ENCODE measurements at regions not wholly inside any gene's neighbourhood (a gene's known extent, or its start where the extent isn't known, plus 50 kb on each side); places are given as distances from the start of the nearest gene placed in this dataset.

DNA sequence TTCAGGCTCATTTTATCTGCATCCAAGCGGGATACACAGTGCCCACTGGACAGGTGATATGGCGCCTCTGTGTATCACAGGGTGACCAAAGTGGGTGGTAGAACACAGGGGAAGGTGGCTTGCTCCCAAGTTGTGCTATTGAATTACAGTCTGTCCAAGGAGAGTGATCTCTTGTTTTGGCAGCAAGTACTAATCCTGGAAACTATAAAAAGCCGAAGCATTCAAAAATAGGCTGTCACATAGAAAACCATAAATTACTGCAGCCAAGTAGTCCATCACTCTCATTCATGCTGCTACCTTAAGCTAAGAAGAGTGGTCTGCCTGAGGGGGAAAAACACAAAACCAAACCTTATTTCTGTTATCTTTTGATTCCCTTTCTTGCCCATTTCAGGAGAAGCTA, 237.1 kb upstream of the POU3F3 start:
- ATAC-seq = no peak
- no TSS peak for BruUV-seq (replicated peaks)
- no peaks in the 10 kb centered on the region for H3K36me3 ChIP-seq (ENCODE audit: control insufficient read depth in 1 of 2, insufficient read depth in 2 of 2, low read length in 2 of 2)
- no peak overlapping the region for H3K4me2 ChIP-seq (ENCODE audit: low read length)
- intact Hi-C loops (cut with micrococcal nuclease) = no loop called here
- no peaks in the 10 kb centered on the region for H3K4me1 ChIP-seq (ENCODE audit: control insufficient read depth in 1 of 2, insufficient read depth in 2 of 2, low read length in 2 of 2)
- CTCF ChIA-PET = no interaction called here
- H3K9me3 ChIP-seq (ENCODE audit: control insufficient read depth in 1 of 2, insufficient read depth in 1 of 2, low read depth in 1 of 2, low read length in 2 of 2) = no peaks in the 10 kb centered on the region
- POLR2A ChIA-PET = no interaction called here
- H3K27me3 ChIP-seq (ENCODE audit: insufficient read depth, low read length) = no peaks in the 10 kb centered on the region
- no peaks in the 10 kb centered on the region for H4K20me1 ChIP-seq (ENCODE audit: insufficient read depth)
- no peak overlapping the region for H3K9ac ChIP-seq (ENCODE audit: low read length)
- TF ChIP-seq, protein P1, sequence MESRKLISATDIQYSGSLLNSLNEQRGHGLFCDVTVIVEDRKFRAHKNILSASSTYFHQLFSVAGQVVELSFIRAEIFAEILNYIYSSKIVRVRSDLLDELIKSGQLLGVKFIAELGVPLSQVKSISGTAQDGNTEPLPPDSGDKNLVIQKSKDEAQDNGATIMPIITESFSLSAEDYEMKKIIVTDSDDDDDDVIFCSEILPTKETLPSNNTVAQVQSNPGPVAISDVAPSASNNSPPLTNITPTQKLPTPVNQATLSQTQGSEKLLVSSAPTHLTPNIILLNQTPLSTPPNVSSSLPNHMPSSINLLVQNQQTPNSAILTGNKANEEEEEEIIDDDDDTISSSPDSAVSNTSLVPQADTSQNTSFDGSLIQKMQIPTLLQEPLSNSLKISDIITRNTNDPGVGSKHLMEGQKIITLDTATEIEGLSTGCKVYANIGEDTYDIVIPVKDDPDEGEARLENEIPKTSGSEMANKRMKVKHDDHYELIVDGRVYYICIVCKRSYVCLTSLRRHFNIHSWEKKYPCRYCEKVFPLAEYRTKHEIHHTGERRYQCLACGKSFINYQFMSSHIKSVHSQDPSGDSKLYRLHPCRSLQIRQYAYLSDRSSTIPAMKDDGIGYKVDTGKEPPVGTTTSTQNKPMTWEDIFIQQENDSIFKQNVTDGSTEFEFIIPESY (IDR thresholded peaks at IDR 0.05; ENCODE audit: extremely low read depth, insufficient replicate concordance, low read length) = no peak
- no peak for TF ChIP-seq ZFX (IDR thresholded peaks at IDR 0.05)
- no peak for TF ChIP-seq TCF7L2 (IDR thresholded peaks at IDR 0.05; ENCODE audit: borderline replicate concordance, extremely low read depth, insufficient read depth, insufficient read length)
- no peak for TF ChIP-seq CEBPB (IDR thresholded peaks at IDR 0.05; ENCODE audit: low read depth)
- no peak for TF ChIP-seq ELF1 (IDR thresholded peaks at IDR 0.05; ENCODE audit: borderline replicate concordance, low read depth)
- TF ChIP-seq FOSL1 (IDR thresholded peaks at IDR 0.05; ENCODE audit: low read depth) = no peak
- TF ChIP-seq, protein P2, sequence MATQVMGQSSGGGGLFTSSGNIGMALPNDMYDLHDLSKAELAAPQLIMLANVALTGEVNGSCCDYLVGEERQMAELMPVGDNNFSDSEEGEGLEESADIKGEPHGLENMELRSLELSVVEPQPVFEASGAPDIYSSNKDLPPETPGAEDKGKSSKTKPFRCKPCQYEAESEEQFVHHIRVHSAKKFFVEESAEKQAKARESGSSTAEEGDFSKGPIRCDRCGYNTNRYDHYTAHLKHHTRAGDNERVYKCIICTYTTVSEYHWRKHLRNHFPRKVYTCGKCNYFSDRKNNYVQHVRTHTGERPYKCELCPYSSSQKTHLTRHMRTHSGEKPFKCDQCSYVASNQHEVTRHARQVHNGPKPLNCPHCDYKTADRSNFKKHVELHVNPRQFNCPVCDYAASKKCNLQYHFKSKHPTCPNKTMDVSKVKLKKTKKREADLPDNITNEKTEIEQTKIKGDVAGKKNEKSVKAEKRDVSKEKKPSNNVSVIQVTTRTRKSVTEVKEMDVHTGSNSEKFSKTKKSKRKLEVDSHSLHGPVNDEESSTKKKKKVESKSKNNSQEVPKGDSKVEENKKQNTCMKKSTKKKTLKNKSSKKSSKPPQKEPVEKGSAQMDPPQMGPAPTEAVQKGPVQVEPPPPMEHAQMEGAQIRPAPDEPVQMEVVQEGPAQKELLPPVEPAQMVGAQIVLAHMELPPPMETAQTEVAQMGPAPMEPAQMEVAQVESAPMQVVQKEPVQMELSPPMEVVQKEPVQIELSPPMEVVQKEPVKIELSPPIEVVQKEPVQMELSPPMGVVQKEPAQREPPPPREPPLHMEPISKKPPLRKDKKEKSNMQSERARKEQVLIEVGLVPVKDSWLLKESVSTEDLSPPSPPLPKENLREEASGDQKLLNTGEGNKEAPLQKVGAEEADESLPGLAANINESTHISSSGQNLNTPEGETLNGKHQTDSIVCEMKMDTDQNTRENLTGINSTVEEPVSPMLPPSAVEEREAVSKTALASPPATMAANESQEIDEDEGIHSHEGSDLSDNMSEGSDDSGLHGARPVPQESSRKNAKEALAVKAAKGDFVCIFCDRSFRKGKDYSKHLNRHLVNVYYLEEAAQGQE (IDR thresholded peaks at IDR 0.05; ENCODE audit: low read depth) = no peak
- TF ChIP-seq POLR2A (IDR thresholded peaks at IDR 0.05; ENCODE audit: borderline replicate concordance, extremely low read depth, insufficient read depth, insufficient read length) = no peak
- TF ChIP-seq, protein P3, sequence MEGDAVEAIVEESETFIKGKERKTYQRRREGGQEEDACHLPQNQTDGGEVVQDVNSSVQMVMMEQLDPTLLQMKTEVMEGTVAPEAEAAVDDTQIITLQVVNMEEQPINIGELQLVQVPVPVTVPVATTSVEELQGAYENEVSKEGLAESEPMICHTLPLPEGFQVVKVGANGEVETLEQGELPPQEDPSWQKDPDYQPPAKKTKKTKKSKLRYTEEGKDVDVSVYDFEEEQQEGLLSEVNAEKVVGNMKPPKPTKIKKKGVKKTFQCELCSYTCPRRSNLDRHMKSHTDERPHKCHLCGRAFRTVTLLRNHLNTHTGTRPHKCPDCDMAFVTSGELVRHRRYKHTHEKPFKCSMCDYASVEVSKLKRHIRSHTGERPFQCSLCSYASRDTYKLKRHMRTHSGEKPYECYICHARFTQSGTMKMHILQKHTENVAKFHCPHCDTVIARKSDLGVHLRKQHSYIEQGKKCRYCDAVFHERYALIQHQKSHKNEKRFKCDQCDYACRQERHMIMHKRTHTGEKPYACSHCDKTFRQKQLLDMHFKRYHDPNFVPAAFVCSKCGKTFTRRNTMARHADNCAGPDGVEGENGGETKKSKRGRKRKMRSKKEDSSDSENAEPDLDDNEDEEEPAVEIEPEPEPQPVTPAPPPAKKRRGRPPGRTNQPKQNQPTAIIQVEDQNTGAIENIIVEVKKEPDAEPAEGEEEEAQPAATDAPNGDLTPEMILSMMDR (IDR thresholded peaks at IDR 0.05 in 2 of 3, conservative IDR thresholded peaks at IDR 0.05 in 1 of 3; ENCODE audit: borderline replicate concordance in 1 of 3, insufficient read depth in 1 of 3, low read depth in 2 of 3, low read length in 2 of 3) = no peak
- TF ChIP-seq EZH2 (IDR thresholded peaks at IDR 0.05) = no peak
- TF ChIP-seq CBX3 (IDR thresholded peaks at IDR 0.05; ENCODE audit: low read depth) = no peak
- TF ChIP-seq, protein P4, sequence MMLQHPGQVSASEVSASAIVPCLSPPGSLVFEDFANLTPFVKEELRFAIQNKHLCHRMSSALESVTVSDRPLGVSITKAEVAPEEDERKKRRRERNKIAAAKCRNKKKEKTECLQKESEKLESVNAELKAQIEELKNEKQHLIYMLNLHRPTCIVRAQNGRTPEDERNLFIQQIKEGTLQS (IDR thresholded peaks at IDR 0.05) = no peak
- TF ChIP-seq SP1 (IDR thresholded peaks at IDR 0.05; ENCODE audit: low read depth) = no peak
- no peak for TF ChIP-seq JUND (IDR thresholded peaks at IDR 0.05)
- TF ChIP-seq YY1 (IDR thresholded peaks at IDR 0.05; ENCODE audit: extremely low read depth, insufficient replicate concordance, low read depth, low read length) = no peak
- TF ChIP-seq EZH2phosphoT487 (IDR thresholded peaks at IDR 0.05; ENCODE audit: borderline replicate concordance) = no peak
- TF ChIP-seq, protein P5, sequence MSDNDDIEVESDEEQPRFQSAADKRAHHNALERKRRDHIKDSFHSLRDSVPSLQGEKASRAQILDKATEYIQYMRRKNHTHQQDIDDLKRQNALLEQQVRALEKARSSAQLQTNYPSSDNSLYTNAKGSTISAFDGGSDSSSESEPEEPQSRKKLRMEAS (IDR thresholded peaks at IDR 0.05) = no peak
- H3K79me2 ChIP-seq (ENCODE audit: insufficient read depth, low read length) = no peaks in the 10 kb centered on the region
- RAD21 ChIA-PET (ENCODE audit: low non-redundant PET in 1 of 2, low total read pairs in 2 of 2, uncharacterized antibody in 2 of 2, unreplicated experiment in 2 of 2) = no interaction called here
- no peak overlapping the region for H3K4me3 ChIP-seq (replicated peaks in 1 of 2; ENCODE audit: low read depth in 1 of 2, low read length in 2 of 2)
- no peak overlapping the region for H2AFZ ChIP-seq (ENCODE audit: low read depth, low read length, poor library complexity, severe bottlenecking)
- H3K9me2 ChIP-seq (ENCODE audit: insufficient read depth) = no peaks in the 10 kb centered on the region
- no peak overlapping the region for H3K27ac ChIP-seq (ENCODE audit: low read depth, low read length)
- no peak for DNase-seq (ENCODE audit: low read depth, low spot score)
